HG03342 (cell line): ENCODE measurements at regions not wholly inside any gene's neighbourhood (a gene's known extent, or its start where the extent isn't known, plus 50 kb on each side); places are given as distances from the start of the nearest gene placed in this dataset.
"Not testable (repeated sequence)": the region's sequence is repeated elsewhere in the genome, so short reads cannot be mapped to it uniquely, and the experiment has no call there.

ENCODE experiments used
- ATAC-seq: cut with Tn5 transposase; IDR thresholded peaks from one replicate; pipeline ENCODE4 v1.9.1; 2021; ENCODE audit warnings: mild to moderate bottlenecking, moderate library complexity; ENCODE audit not compliant: unreplicated experiment

DNA sequence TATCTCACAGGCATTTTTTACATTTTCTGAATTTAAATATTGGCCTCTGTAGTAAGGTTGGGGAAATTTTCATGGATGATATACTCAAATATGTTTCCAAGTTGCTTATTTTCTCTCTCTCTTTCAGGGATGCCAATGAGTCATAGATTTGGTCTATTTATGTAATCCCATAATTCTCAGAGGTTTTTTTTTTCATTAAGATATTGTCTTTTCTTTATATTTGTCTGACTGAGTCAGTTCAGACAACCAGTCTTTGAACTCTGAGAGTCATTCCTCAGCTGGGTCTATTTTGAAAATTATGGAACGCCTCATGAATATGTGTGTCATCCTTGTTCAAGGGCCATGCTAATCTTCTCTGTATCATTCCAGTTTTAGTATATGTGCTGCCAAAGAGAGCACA, 223.2 kb downstream of the PCSK1 start:
- no peak for ATAC-seq

GRCh38 chr5:96207420-96207819, 225.6 kb downstream of the PCSK1 start:
- ATAC-seq, result no peak

- no peak for ATAC-seq
These were observed 229.3 kb downstream of the PCSK1 start for GRCh38 chr5:96203761-96204160.

- no peak for ATAC-seq
These were observed 231.5 kb downstream of the PCSK1 start for GRCh38 chr5:96201503-96201902.

DNA sequence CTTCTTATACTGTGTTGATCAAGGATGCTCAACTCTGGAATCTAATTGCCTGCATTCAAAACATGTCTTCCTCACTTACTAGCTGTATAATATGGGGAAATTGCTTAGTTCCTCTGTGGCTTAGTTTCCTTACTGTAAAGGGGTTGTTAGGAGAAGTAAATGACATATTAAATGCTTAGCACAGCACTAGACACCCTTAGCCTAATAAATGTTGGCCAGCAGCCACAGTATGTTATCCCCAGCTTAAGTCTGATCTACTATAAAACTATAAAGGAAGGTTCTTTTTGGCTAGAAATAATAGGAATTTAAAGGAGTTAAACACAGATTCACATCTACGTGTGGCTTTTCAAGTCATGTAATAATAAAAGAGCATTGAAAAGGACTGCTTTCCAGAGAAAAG, 232.4 kb downstream of the PCSK1 start:
- ATAC-seq, result no peak

GRCh38 chr5:96199713-96200183, 233.3 kb downstream of the PCSK1 start:
- no peak for ATAC-seq

GRCh38 chr5:96198356-96199058, 234.5 kb downstream of the PCSK1 start:
- ATAC-seq, result no peak

GRCh38 chr5:96197767-96198166, 235.3 kb downstream of the PCSK1 start:
- not testable (repeated sequence) for ATAC-seq

GRCh38 chr5:96197347-96197746, 235.7 kb upstream of the ELL2 start:
- no peak for ATAC-seq

DNA sequence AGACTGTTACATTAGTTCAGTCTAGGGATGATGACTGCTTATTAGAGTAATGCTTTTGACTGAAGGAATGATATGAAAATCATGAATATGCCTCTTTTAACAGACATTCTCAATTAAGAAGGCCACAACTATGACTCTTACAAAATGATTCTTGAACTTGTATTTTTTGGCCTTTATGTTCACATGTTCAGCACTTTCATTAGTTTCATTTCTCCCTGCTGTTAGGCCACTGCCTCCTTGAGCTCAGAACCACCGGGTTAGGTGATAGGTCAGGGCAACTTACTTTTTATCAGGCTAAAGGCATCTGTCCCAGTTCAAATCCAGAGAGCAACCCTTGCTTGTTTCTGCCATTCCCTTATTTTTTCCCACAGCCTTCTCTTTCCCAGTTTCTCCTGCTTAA, 235.2 kb upstream of the ELL2 start:
- no peak for ATAC-seq

DNA sequence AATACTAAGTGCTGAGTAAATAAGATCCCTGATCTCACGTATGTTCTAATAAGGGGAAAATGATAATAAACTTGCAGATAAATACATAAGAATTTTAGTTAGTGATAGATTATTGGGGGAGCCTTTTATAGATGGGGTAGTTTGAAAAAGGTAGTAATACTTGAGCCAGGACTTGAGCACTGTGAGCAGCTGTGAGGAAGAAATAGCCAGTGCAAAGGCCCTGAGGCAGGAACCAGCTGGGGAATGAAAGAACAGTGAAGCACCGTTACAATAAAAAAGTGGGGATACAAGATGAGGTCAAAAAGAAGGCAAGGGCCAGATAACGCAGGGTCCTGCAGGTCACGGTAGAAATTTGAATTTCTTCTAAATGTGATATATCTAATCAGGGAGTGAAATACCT, 234.8 kb upstream of the ELL2 start:
- ATAC-seq, result no peak

GRCh38 chr5:96195123-96195522, 233.5 kb upstream of the ELL2 start:
- no peak for ATAC-seq

GRCh38 chr5:96194593-96194992, 232.9 kb upstream of the ELL2 start:
- ATAC-seq, result no peak

GRCh38 chr5:96193946-96194345, 232.3 kb upstream of the ELL2 start:
- no peak for ATAC-seq

DNA sequence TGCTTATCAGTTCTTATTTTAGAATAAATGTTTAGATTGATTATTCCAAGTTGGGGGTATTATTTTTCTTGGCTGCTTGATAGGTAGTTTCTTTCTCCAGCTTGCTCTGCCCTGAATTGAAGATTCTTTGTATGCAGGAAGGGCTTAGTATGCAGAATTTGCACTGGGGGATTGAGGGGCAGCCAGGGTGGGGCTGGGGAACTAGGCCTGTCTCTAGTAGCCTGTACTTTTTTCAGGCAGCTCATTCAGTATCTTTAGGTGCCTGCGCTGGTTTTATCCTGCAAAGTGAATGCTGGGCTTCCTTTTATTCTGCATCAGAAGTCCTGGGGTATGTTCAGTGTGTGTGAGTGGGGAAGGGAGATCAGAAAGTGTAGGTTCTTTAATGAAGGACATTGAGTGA, 228.3 kb upstream of the ELL2 start:
- no peak for ATAC-seq

DNA sequence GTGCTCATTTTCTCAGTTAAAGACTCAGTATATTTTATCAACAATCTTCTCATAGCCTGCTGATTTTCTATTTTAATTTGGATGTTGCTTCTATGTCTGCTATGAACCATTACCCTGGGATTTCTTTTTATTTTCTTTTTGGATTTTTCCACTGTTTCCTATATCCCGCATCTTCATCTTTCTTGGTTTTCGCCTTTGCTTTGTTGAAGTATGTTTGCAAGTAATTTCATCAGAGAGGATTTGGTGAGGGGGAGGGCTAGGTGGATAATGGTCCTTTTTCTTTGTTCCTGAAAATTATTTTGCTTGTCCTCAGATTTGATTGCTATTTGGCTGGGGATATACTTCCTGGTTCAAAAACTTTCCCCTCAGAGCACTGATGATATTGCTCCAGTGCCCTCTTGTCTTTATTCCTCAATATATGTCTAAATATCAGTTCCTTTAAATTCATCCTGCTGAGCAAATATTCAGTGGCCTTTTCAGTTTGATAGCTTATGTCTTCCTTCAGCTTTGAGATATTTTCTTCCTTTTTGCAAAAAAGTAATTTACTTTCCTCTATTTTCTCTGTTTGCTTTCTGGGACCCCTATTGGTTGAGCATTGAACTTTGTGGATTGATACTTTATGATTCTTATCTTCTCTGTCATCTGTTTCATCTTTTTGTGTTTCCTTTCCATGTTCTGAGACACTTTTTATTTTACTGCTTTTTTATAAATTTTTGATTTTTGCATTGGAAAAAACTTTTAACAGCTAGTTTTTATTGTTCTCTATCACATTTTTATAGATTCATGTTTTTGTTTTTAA, 227.6 kb upstream of the ELL2 start:
- no peak for ATAC-seq

GRCh38 chr5:96187309-96188027, 225.8 kb upstream of the ELL2 start:
- ATAC-seq, result no peak

DNA sequence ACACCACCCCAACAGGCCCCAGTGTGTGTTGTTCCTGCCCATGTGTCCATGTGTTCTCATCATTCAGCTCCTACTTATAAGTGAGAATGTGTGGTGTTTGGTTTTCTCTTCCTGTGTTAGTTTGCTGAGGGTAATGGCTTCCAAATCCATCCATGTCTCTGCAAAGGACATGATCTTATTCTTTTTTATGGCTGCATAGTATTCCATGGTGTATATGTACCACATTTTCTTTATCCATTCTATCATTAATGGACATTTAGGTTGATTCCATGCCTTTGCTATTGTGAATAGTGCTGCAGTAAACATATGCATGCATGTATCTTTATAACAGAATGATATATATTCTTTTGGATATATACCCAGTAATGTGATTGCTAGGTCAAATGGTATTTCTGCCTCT, 222.9 kb upstream of the ELL2 start:
- not testable (repeated sequence) for ATAC-seq

DNA sequence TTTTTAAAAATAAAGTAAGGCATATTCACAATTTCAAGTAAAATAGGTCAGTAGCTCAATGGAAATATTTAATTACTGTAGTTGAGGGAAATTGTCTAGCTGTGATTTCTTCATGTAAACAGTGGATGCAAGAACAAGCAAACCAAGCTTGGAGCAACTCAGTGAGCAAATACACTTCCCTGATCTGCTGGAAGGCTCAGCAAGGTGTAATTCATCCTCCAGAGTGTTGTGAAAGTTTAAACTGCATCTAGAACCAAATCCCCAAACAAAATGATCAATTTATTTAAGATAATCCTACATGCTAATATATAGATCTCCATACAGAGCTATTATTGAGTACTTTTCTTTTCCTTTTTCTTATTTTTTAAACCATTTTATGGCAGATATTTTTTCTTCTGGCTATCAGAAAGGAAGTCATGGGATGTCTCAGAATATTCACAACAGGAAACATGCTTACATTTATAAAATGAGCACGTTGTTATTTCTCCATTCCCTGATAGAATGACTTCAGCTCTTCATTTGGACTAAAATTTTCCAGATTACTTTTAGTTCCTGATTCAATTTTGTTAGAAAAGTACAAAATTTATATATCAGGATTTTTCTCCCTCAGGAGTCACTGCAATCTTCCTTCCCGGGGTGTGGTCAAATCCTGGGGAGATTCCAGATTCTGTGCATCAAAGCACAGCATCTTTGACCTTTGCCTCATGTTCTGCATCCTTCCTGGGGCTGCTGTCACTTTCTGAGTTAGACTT, 219.2 kb upstream of the ELL2 start:
- no peak for ATAC-seq

DNA sequence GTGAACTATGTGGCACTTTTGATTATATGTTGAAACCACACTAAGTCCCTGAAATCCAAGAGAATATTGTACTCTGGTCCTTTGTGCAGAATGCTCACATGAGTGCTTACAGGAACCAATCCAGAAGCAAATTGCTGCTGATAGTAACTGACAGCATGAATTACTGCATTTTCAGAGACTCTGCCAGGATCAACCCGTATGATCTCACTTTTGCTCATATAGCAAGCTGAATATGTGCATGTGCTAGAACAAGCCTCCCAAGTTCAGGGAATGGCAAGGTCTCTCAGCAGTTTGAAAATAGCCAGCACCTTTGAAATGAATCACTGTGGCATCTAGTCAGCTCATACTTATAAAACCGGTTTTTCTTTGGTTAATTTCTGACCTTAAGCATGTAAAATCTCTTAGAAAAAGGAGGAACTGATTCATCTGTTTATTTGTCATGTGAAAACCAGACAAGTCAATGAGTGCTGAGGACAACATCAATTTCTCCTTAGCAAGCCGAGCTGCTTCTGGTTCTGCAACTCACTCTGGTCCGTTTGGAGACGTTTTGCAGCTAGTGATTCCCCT, 215.7 kb upstream of the ELL2 start:
- ATAC-seq, result peak; percentile 74

GRCh38 chr5:96176022-96176421, 214.4 kb upstream of the ELL2 start:
- no peak for ATAC-seq
